HFFc6 (cell line): ENCODE measurements at regions not wholly inside any gene's neighbourhood (a gene's known extent, or its start where the extent isn't known, plus 50 kb on each side); places are given as distances from the start of the nearest gene placed in this dataset.

Experiments
- DNase-seq: peaks from one replicate; pipeline ENCODE4 v3.0.0-alpha.2; 2018
- H3K27ac Mint-ChIP-seq: 2 replicates; pipeline ENCODE4 v1.8.0; 2020; ENCODE audit warnings: mild to moderate bottlenecking, mixed read lengths
- H3K27me3 Mint-ChIP-seq: 2 replicates; pipeline ENCODE4 v1.8.0; 2021; ENCODE audit warnings: mild to moderate bottlenecking, moderate library complexity, mixed read lengths; ENCODE audit not compliant: insufficient read depth
- H3K36me3 Mint-ChIP-seq: 2 replicates; pipeline ENCODE4 v1.8.0; 2021; ENCODE audit warnings: low read depth, mixed read lengths
- H3K4me1 Mint-ChIP-seq: 2 replicates; pipeline ENCODE4 v1.8.0; 2020; ENCODE audit warnings: low read depth, mixed read lengths
- H3K4me3 Mint-ChIP-seq: 2 replicates; pipeline ENCODE4 v1.8.0; 2020; ENCODE audit warnings: mild to moderate bottlenecking, moderate library complexity, mixed read lengths
- H3K9me3 Mint-ChIP-seq: 2 replicates; pipeline ENCODE4 v1.8.0; 2020; ENCODE audit warnings: mild to moderate bottlenecking, mixed read lengths
- TF ChIP-seq, protein P1 (sequence below): fragments of 200-600 bp; sonication (generic); IDR thresholded peaks from 2 replicates; pipeline ENCODE4 v1.5.0; 2021; ENCODE audit warnings: antibody characterized with exemption, mild to moderate bottlenecking

DNA sequence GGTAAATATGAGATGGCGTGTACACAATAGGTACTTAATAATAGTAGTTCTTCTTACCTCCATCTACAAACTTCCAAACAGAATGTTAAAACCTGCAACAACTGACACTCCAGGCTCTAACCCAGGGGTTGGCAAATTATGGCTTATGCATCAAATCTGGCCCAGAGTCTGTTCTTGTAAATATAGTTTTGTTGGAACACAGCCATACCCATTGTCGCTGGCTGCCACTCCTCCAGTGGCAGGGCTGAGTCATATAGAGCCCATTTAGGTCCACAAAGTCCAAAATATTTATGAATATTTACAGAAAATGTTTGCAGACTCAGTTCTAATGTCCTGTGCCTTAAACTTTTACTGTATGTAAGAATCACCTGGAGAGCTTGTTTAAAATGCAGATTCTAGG, 69.9 kb upstream of the BTBD3 start:
- DNase-seq, result no peak
- TF ChIP-seq, protein P1, sequence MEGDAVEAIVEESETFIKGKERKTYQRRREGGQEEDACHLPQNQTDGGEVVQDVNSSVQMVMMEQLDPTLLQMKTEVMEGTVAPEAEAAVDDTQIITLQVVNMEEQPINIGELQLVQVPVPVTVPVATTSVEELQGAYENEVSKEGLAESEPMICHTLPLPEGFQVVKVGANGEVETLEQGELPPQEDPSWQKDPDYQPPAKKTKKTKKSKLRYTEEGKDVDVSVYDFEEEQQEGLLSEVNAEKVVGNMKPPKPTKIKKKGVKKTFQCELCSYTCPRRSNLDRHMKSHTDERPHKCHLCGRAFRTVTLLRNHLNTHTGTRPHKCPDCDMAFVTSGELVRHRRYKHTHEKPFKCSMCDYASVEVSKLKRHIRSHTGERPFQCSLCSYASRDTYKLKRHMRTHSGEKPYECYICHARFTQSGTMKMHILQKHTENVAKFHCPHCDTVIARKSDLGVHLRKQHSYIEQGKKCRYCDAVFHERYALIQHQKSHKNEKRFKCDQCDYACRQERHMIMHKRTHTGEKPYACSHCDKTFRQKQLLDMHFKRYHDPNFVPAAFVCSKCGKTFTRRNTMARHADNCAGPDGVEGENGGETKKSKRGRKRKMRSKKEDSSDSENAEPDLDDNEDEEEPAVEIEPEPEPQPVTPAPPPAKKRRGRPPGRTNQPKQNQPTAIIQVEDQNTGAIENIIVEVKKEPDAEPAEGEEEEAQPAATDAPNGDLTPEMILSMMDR, result no peak

DNA sequence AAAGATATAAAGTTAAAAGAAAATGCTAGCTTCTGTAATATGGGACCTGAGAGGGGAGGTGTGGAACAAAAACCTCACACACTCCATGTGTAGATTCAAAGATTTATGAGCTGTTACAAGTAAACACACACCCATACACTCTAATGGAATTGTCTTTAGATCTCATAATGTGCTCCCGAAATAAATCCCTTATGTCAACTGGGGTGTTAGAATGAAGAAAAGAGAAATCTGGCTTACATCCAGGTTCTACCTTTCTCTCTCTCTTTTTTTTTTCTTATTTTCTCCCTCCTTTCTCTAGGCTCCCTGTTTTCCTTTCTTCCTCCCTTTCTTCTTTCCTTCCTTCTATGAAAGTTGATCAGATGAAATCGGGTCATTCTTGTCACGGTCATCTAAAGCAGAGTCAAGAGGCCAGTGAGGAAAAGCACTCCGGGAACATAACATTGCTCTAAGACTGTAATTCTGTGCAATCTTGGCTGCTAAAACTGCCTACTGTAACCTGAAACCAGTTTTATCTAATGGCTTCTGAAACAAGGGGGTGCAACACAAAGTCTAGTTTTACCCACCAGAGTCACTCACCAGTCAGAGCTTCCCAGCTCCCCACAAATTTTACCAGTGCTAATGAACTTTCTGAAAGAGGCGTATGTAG, 68.3 kb upstream of the BTBD3 start:
- no peaks in the 10 kb centered on the region; the same call in 1 of the 2 replicates for H3K36me3 Mint-ChIP-seq
- peaks cover 1% of the 10 kb centered on the region; the same call in 1 of the 2 replicates for H3K27me3 Mint-ChIP-seq
- TF ChIP-seq, protein P1, result no peak
- H3K4me1 Mint-ChIP-seq, result peaks cover 60% of the 10 kb centered on the region
- no peak overlapping the region for H3K4me3 Mint-ChIP-seq
- H3K27ac Mint-ChIP-seq, result no peak overlapping the region
- H3K9me3 Mint-ChIP-seq, result no peaks in the 10 kb centered on the region
- DNase-seq, result no peak

More for the DNA sequence above, 69.9 kb upstream of the BTBD3 start:
- H3K27ac Mint-ChIP-seq, result no peak overlapping the region
- no peaks in the 10 kb centered on the region; the same call in 1 of the 2 replicates for H3K36me3 Mint-ChIP-seq
- peaks cover 1% of the 10 kb centered on the region; the same call in 1 of the 2 replicates for H3K27me3 Mint-ChIP-seq
- H3K9me3 Mint-ChIP-seq, result no peaks in the 10 kb centered on the region
- H3K4me1 Mint-ChIP-seq, result peaks cover 61% of the 10 kb centered on the region
- no peak overlapping the region for H3K4me3 Mint-ChIP-seq

DNA sequence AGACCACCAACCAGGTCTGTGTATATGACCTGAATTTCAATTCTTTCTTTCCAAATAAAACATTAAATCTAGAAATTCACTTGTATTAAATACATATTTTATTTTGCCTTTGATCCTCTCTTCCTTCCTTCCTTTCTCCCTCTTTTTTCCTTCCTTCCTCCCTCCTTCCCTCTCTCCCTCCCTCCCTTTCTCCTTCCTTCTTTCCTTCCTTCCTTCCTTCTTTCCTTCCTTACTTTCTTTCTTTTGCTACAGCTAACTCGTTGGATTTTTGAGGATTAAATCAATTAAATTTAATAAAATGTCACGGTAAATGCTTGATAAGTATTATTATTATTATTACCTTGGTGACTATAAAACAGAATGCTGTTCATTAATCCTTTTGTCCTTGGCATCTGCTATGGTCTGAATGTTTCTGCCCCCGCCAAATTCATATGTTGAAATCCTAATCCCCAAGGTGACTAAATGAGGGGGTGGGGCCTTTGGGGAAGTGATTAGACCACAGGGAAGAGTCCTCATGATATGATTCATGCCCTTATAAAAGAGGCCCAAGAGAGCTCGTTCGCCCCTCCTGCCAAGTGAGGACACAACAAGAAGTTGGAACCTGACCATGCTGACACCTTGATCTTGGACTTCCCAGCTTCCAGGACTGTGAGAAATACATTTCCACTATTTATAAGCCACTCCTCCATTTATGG, 67.6 kb upstream of the BTBD3 start:
- peak; percentile 42 for DNase-seq
- H3K27me3 Mint-ChIP-seq, result peaks cover 1% of the 10 kb centered on the region; the same call in 1 of the 2 replicates
- peak overlapping the region; percentile 11; the same call in 1 of the 2 replicates for H3K4me3 Mint-ChIP-seq
- H3K36me3 Mint-ChIP-seq, result no peaks in the 10 kb centered on the region; the same call in 1 of the 2 replicates
- TF ChIP-seq, protein P1, result no peak
- no peaks in the 10 kb centered on the region for H3K9me3 Mint-ChIP-seq
- peaks cover 52% of the 10 kb centered on the region for H3K4me1 Mint-ChIP-seq
- H3K27ac Mint-ChIP-seq, result peak overlapping the region; percentile 13

DNA sequence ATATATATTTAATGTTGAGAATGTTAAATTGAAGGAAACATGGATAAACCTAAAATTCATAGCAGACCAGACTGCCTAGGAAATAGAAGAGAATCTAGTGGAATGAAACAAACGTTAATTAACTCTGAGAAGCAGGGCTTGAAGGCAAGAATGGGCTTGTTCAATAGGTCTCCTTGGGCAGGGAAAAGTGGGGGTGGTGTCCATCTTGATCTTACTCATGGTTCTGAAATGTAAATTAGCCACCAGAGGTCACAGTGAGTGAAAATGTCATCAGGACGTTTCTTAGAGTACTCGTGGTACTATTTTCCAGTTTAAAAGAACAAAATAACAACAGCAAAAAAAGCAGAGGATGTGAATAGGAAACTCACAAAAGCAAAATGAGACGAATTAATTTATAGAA, 66.8 kb upstream of the BTBD3 start:
- peak overlapping the region; percentile 11; the same call in 1 of the 2 replicates for H3K4me3 Mint-ChIP-seq
- DNase-seq, result peak; percentile 51
- H3K9me3 Mint-ChIP-seq, result no peaks in the 10 kb centered on the region
- peaks cover 1% of the 10 kb centered on the region; the same call in 1 of the 2 replicates for H3K27me3 Mint-ChIP-seq
- no peaks in the 10 kb centered on the region; the same call in 1 of the 2 replicates for H3K36me3 Mint-ChIP-seq
- TF ChIP-seq, protein P1, result peak; percentile 29; the same call in 1 of the 2 replicates
- H3K27ac Mint-ChIP-seq, result peak overlapping the region; percentile 13
- H3K4me1 Mint-ChIP-seq, result peaks cover 45% of the 10 kb centered on the region

DNA sequence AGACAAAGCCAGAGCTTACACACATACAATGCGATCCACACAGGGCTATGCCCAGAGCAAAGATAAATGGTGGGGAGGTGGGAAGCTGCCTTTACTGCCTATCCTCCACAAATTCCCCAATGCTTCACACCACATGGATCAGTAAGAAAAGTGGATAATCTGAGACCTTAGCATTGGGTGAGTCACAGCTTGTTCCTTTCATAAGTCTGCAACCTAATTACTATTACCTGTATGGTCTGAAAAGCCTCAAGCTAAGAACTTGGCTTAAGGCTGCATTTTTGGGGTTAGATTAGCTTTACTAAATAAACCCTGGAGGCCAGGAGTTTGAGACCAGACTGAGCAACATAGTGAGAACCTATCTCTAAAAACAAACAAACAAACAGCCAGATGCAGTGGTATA, 66.0 kb upstream of the BTBD3 start:
- H3K27me3 Mint-ChIP-seq, result peaks cover 2% of the 10 kb centered on the region; the same call in 1 of the 2 replicates
- H3K4me1 Mint-ChIP-seq, result peaks cover 43% of the 10 kb centered on the region
- TF ChIP-seq, protein P1, result no peak
- H3K36me3 Mint-ChIP-seq, result no peaks in the 10 kb centered on the region; the same call in 1 of the 2 replicates
- no peak overlapping the region for H3K27ac Mint-ChIP-seq
- DNase-seq, result no peak
- no peak overlapping the region for H3K4me3 Mint-ChIP-seq
- H3K9me3 Mint-ChIP-seq, result no peaks in the 10 kb centered on the region
